IMR-90 (cell line): ENCODE measurements at regions not wholly inside any gene's neighbourhood (a gene's known extent, or its start where the extent isn't known, plus 50 kb on each side); places are given as distances from the start of the nearest gene placed in this dataset.

Experiments
- ATAC-seq: fragments of 200-7000 bp; cut with Tn5 transposase; 2 replicates; pipeline ENCODE4 v1.9.1; 2020; ENCODE audit warnings: low read depth, mild to moderate bottlenecking, moderate library complexity
- BruUV-seq: library from RNA; stranded (reverse); fragments of 400-500 nt; replicated peaks from 2 replicates; lab custom pipeline; 2021; lab: Mats Ljungman, UMichigan
- CTCF ChIA-PET: fragments of 300-600 bp; formaldehyde crosslinking; extraction: SDS; loops from one replicate; lab custom pipeline; 2021; ENCODE audit warnings: antibody characterized with exemption; lab: Yijun Ruan, JAX
- POLR2A ChIA-PET: fragments of 300-600 bp; sonication (Branson Sonifier 250); formaldehyde crosslinking; loops from one replicate; lab custom pipeline; 2022; ENCODE audit warnings: antibody characterized with exemption; ENCODE audit not compliant: unreplicated experiment; lab: Charles Lee
- DNase-seq: peaks from one replicate; pipeline ENCODE4 v3.0.0; 2013
- H2AFZ ChIP-seq: replicated peaks from 2 replicates; pipeline ENCODE3; 2013; ENCODE audit warnings: low read length, mild to moderate bottlenecking; ENCODE audit not compliant: poor library complexity
- H2AK5ac ChIP-seq: 2 replicates; pipeline ENCODE4 v1.6.1; 2013; ENCODE audit warnings: low read depth, low read length, inconsistent platforms
- H2AK9ac ChIP-seq: replicated peaks from 2 replicates; pipeline ENCODE3; 2013; ENCODE audit warnings: mild to moderate bottlenecking, low read depth, low read length, moderate library complexity; ENCODE audit not compliant: poor library complexity
- H2BK120ac ChIP-seq: 2 replicates; pipeline ENCODE4 v1.6.1; 2013; ENCODE audit warnings: low read depth, low read length, inconsistent platforms
- H2BK15ac ChIP-seq: 3 replicates; pipeline ENCODE4 v1.6.1; 2013; ENCODE audit warnings: low read depth, low read length, inconsistent platforms
- H2BK20ac ChIP-seq: 2 replicates; pipeline ENCODE4 v1.6.1; 2013; ENCODE audit warnings: low read depth, mild to moderate bottlenecking, inconsistent platforms, low read length, moderate library complexity
- H2BK5ac ChIP-seq: 2 replicates; pipeline ENCODE4 v1.6.1; 2013; ENCODE audit warnings: mild to moderate bottlenecking, low read depth, low read length, inconsistent platforms; ENCODE audit not compliant: poor library complexity, severe bottlenecking
- H3K14ac ChIP-seq: replicated peaks from 2 replicates; pipeline ENCODE4 v1.6.1; 2013; ENCODE audit warnings: low read depth, low read length, inconsistent platforms
- H3K18ac ChIP-seq: 2 replicates; pipeline ENCODE4 v1.6.1; 2013; ENCODE audit warnings: low read depth, low read length, control low read depth
- H3K23ac ChIP-seq: 2 replicates; pipeline ENCODE4 v1.6.1; 2013; ENCODE audit warnings: low read depth, low read length, inconsistent platforms
- H3K27ac ChIP-seq: 2 replicates; pipeline ENCODE4 v1.5.1; 2013; ENCODE audit warnings: mild to moderate bottlenecking, control low read depth, low read length; ENCODE audit not compliant: insufficient read depth
- H3K27me3 ChIP-seq: 2 replicates; pipeline ENCODE4 v1.6.1; 2013; ENCODE audit warnings: low read length; ENCODE audit not compliant: control insufficient read depth, insufficient read depth
- H3K36me3 ChIP-seq: 2 replicates; pipeline ENCODE4 v1.6.1; 2013; ENCODE audit warnings: low read length, mixed read lengths; ENCODE audit not compliant: control insufficient read depth, insufficient read depth
- H3K4ac ChIP-seq: 2 replicates; pipeline ENCODE4 v1.6.1; 2013; ENCODE audit warnings: low read depth, low read length, inconsistent platforms
- H3K4me1 ChIP-seq: 2 replicates; pipeline ENCODE4 v1.6.1; 2013; ENCODE audit warnings: low read length, mixed read lengths; ENCODE audit not compliant: control insufficient read depth, insufficient read depth
- H3K4me2 ChIP-seq: 2 replicates; pipeline ENCODE4 v1.6.1; 2013; ENCODE audit warnings: low read depth, mild to moderate bottlenecking, control low read depth, low read length, moderate library complexity
- H3K4me3 ChIP-seq: 2 replicates; pipeline ENCODE4 v1.5.1; 2013; ENCODE audit warnings: low read depth, mild to moderate bottlenecking, control low read depth, low read length, moderate library complexity; ENCODE audit not compliant: insufficient read depth
- H3K56ac ChIP-seq: 2 replicates; pipeline ENCODE4 v1.6.1; 2013; ENCODE audit warnings: low read length, inconsistent platforms; ENCODE audit not compliant: insufficient read depth; ENCODE audit errors: extremely low read depth
- H3K79me1 ChIP-seq, 2 experiments: 2 replicates each; pipeline ENCODE4 v1.6.1; 2013; ENCODE audit warnings: low read length in 2 of 2, inconsistent platforms in 1 of 2, low read depth in 1 of 2
- H3K9ac ChIP-seq: 2 replicates; pipeline ENCODE4 v1.6.1; 2013; ENCODE audit warnings: low read depth, low read length, control low read depth
- H3K9me1 ChIP-seq: 2 replicates; pipeline ENCODE4 v1.6.1; 2013; ENCODE audit warnings: low read length, inconsistent platforms; ENCODE audit not compliant: insufficient read depth
- H3K9me3 ChIP-seq: 2 replicates; pipeline ENCODE4 v1.6.1; 2013; ENCODE audit warnings: low read length; ENCODE audit not compliant: control insufficient read depth, insufficient read depth
- H4K20me1 ChIP-seq: 2 replicates; pipeline ENCODE4 v1.6.1; 2013; ENCODE audit warnings: low read length, inconsistent platforms; ENCODE audit not compliant: insufficient read depth
- H4K5ac ChIP-seq: 2 replicates; pipeline ENCODE4 v1.6.1; 2013; ENCODE audit warnings: mild to moderate bottlenecking, low read depth, low read length, control low read depth
- H4K8ac ChIP-seq, 2 experiments: 2 replicates each; pipeline ENCODE4 v1.6.1; 2013; ENCODE audit warnings: low read depth in 2 of 2, low read length in 2 of 2, control low read depth in 1 of 2, inconsistent platforms in 1 of 2
- H4K91ac ChIP-seq: 2 replicates; pipeline ENCODE4 v1.6.1; 2013; ENCODE audit warnings: low read depth, low read length, inconsistent platforms; ENCODE audit not compliant: insufficient read depth
- CEBPB ChIP-seq: IDR thresholded peaks from 2 replicates; pipeline ENCODE4 v1.6.1; 2012; ENCODE audit warnings: low read depth, low read length, improper control_type of control experiment
- MXI1 ChIP-seq: IDR thresholded peaks from 2 replicates; pipeline ENCODE4 v1.6.1; 2012; ENCODE audit warnings: low read depth, mild to moderate bottlenecking, low read length, moderate library complexity, borderline replicate concordance
- RCOR1 ChIP-seq: IDR thresholded peaks from 2 replicates; pipeline ENCODE4 v1.6.1; 2012; ENCODE audit warnings: mild to moderate bottlenecking, low read length, improper control_type of control experiment; ENCODE audit not compliant: insufficient replicate concordance
- WGBS, 2 experiments: methylation state at CpG; one replicate each; pipeline versions ENCODE4 v1.1.5 to v1.1.7; 2013; ENCODE audit warnings: missing lambda C conversion rate in 2 of 2; ENCODE audit not compliant: insufficient read length in 1 of 2; ENCODE audit errors: extremely low coverage in 2 of 2; 5-methylcytosine and 5-hydroxymethylcytosine counted together
- dilution Hi-C: fragments of 300-500 bp; cut with HindIII; formaldehyde crosslinking; loops from one replicate; pipeline ENCODE4 v1.14.3; 2018; ENCODE audit warnings: low sequenced_read_pairs; ENCODE audit not compliant: unreplicated experiment
- in situ Hi-C: fragments of 300-500 bp; cut with MboI; formaldehyde crosslinking; loops from 3 replicates; pipeline ENCODE4 v1.14.3; 2019; ENCODE audit warnings: low sequenced_read_pairs, inconsistent platforms, mixed read lengths
- intact Hi-C: fragments of 100-400 bp; cut with micrococcal nuclease; formaldehyde crosslinking; loops from 2 replicates; pipeline ENCODE4 v1.10.0; 2022

GRCh38 chr15:49718234-49718633, 97.4 kb downstream of the DTWD1 start:
- Histone ChIP-seq H2BK120ac (no peak overlapping the region), H2AFZ (no peak overlapping the region), H3K27me3 (no peaks in the 10 kb centered on the region), H4K20me1 (no peaks in the 10 kb centered on the region), H3K23ac (no peak overlapping the region), H2AK9ac (no peak overlapping the region), H3K18ac (peak overlapping the region; percentile 92), H3K9ac (no peak overlapping the region; the same call in 1 of the 2 replicates), H3K4me2 (peak overlapping the region; percentile 86; the same call in 1 of the 2 replicates), H3K79me1 (no peaks in the 10 kb centered on the region), H3K56ac (no peak overlapping the region), H4K8ac (no peak overlapping the region), H3K36me3 (no peaks in the 10 kb centered on the region), H2AK5ac (no peak overlapping the region), H3K14ac (no peak overlapping the region), H3K9me1 (no peaks in the 10 kb centered on the region), H3K4ac (no peak overlapping the region), H3K4me3 (no peak overlapping the region), H2BK5ac (peak overlapping the region; percentile 44), H3K9me3 (no peaks in the 10 kb centered on the region), H3K27ac (peak overlapping the region; percentile 29; the same call in 1 of the 2 replicates), H4K91ac (no peak overlapping the region), H4K5ac (no peak overlapping the region; the same call in 1 of the 2 replicates), H2BK15ac (no peak overlapping the region), H2BK20ac (no peak overlapping the region), H3K4me1 (peaks cover 2% of the 10 kb centered on the region; the same call in 1 of the 2 replicates)
- in situ Hi-C loops (no loop called here), dilution Hi-C loops (no loop called here), intact Hi-C loops (no loop called here)
- CTCF ChIA-PET: no interaction called here
- POLR2A ChIA-PET: no interaction called here
- DNase-seq (peak; percentile 69), ATAC-seq (peak; percentile 60; the same call in 1 of the 2 replicates)
- BruUV-seq: no TSS peak
- no CpG with 5 or more reads among the region's 2 CpGs for WGBS, 2 experiments
- TF ChIP-seq RCOR1 (no peak), MXI1 (no peak), CEBPB (peak; percentile 90)
